DND-41 (cell line): ENCODE measurements at regions not wholly inside any gene's neighbourhood (a gene's known extent, or its start where the extent isn't known, plus 50 kb on each side); places are given as distances from the start of the nearest gene placed in this dataset.

Source experiments
- CTCF ChIP-seq: IDR thresholded peaks from 2 replicates; pipeline ENCODE4 v1.5.1; 2012; ENCODE audit warnings: borderline replicate concordance, low read length, moderate library complexity, mild to moderate bottlenecking; ENCODE audit not compliant: poor library complexity, severe bottlenecking; ENCODE audit errors: extremely low read depth
- EZH2 ChIP-seq: IDR thresholded peaks from 3 replicates; pipeline ENCODE4 v1.6.1; 2012; ENCODE audit warnings: borderline replicate concordance, low read depth, mild to moderate bottlenecking, moderate library complexity, low read length, inconsistent platforms; ENCODE audit not compliant: severe bottlenecking

DNA sequence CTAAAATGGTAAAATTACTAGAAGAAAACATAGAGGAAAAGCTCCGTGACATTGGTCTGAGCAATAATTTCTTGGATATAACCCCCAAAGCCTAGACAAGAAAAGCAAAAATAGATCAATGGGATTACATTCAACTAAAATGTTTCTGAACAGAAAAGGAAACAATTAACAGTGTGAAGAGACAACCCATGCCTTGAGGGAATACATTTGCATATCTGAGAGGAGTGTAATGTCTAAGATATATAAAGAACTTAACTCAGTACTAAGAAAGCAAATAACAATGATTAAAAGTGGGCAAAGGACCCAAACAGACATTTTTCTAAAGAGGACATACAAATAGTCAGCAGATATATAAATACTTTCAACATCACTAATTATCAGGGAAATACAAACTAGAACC, 206.2 kb downstream of the VAPA start:
- TF ChIP-seq CTCF (no peak), EZH2 (no peak)
